WERI-Rb-1 (cell line): ENCODE measurements at regions not wholly inside any gene's neighbourhood (a gene's known extent, or its start where the extent isn't known, plus 50 kb on each side); places are given as distances from the start of the nearest gene placed in this dataset.

Source experiments
- DNase-seq: peaks from one replicate; pipeline ENCODE4 v3.0.0-alpha.2; 2020
- H3K27ac ChIP-seq: fragments of 250-450 bp; sonication (Bioruptor Pico); 2 replicates; pipeline ENCODE4 v1.5.1; 2020; ENCODE audit warnings: mild to moderate bottlenecking, moderate library complexity
- H3K27me3 ChIP-seq: fragments of 250-450 bp; sonication (Bioruptor Pico); 2 replicates; pipeline ENCODE4 v1.5.1; 2021; ENCODE audit warnings: mild to moderate bottlenecking, low read depth, moderate library complexity; ENCODE audit not compliant: insufficient read depth, severe bottlenecking
- H3K36me3 ChIP-seq: fragments of 250-450 bp; sonication (Bioruptor Pico); 2 replicates; pipeline ENCODE4 v1.5.1; 2020; ENCODE audit warnings: mild to moderate bottlenecking, moderate library complexity
- H3K4me3 ChIP-seq: 2 replicates; pipeline ENCODE4 v1.5.1; 2011; ENCODE audit warnings: low read depth, mild to moderate bottlenecking, control low read depth, low read length
- H3K9me3 ChIP-seq: fragments of 250-450 bp; sonication (Bioruptor Pico); 2 replicates; pipeline ENCODE4 v1.5.1; 2021; ENCODE audit warnings: mild to moderate bottlenecking, moderate library complexity; ENCODE audit not compliant: severe bottlenecking
- TF ChIP-seq, protein P1 (sequence below): IDR thresholded peaks from 2 replicates; pipeline ENCODE4 v1.5.1; 2011; ENCODE audit warnings: low read depth, mild to moderate bottlenecking, control low read depth, inconsistent platforms, low read length

DNA sequence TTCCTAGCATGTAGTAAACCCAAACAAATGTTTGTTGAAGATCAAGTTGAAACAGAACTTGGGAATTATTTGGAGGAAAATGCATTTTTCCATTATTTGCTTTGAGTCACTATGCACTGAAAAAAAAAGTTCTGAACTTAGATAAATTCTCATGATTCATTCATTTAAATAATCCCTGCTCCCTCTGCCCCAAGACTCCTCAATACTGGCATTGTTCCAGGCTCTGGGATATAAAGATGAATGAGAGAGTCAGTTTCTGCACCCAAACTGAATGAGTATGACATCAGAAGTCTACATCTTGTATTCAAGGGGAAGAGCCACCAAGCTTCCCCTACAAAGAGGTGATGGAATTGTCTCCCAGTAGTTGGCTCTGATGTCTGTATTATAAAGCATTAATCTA, 123.9 kb downstream of the SEC61B start:
- H3K9me3 ChIP-seq: peaks cover 8% of the 10 kb centered on the region
- TF ChIP-seq, protein P1, sequence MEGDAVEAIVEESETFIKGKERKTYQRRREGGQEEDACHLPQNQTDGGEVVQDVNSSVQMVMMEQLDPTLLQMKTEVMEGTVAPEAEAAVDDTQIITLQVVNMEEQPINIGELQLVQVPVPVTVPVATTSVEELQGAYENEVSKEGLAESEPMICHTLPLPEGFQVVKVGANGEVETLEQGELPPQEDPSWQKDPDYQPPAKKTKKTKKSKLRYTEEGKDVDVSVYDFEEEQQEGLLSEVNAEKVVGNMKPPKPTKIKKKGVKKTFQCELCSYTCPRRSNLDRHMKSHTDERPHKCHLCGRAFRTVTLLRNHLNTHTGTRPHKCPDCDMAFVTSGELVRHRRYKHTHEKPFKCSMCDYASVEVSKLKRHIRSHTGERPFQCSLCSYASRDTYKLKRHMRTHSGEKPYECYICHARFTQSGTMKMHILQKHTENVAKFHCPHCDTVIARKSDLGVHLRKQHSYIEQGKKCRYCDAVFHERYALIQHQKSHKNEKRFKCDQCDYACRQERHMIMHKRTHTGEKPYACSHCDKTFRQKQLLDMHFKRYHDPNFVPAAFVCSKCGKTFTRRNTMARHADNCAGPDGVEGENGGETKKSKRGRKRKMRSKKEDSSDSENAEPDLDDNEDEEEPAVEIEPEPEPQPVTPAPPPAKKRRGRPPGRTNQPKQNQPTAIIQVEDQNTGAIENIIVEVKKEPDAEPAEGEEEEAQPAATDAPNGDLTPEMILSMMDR: no peak

DNA sequence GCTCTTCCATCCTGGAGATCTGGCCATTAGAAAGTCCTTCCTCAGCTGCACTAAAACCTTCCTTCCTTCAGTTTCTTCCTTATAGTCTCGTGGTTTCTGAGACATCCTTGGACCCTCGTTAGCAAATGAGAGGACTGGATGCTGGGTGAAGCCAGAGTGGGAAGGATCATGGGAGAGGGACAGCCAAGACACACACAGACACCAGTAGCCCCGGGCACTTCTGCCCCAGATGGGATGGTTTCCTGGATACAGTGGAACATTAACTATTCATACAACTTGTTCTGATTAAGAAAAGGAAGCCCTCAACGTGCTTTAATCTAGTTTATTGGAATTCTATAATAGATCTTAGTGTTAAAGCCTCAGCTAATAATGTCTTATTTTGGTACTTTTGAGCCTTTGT, 125.5 kb downstream of the SEC61B start:
- no peak for DNase-seq
- Histone ChIP-seq H3K27ac (no peak overlapping the region), H3K27me3 (no peaks in the 10 kb centered on the region), H3K4me3 (no peak overlapping the region), H3K36me3 (no peaks in the 10 kb centered on the region), H3K9me3 (peaks cover 24% of the 10 kb centered on the region)
- TF ChIP-seq, protein P1: no peak

More for the DNA sequence above, 123.9 kb downstream of the SEC61B start:
- Histone ChIP-seq H3K27me3 (no peaks in the 10 kb centered on the region), H3K27ac (no peak overlapping the region), H3K4me3 (no peak overlapping the region), H3K36me3 (no peaks in the 10 kb centered on the region)
- no peak for DNase-seq

DNA sequence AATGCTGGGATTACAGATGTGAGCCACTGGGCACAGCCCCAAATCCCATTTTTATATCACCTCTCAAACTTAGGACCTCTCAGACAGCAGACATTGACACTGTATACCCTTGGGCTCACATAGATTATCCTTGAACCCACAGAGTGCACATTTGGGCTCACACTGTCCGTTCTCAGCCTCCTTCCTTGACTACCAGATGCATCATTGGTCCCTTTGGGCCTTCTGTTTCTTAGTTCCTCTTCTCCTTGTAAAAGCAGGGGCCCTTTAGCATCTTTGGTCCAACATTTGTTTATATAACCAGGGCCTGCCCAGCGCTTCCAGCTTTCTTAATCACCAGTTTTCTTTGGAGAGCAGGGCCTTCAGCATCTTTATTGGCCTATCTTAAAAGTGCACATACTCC, 126.2 kb downstream of the SEC61B start:
- DNase-seq: no peak
- Histone ChIP-seq H3K36me3 (no peaks in the 10 kb centered on the region), H3K27ac (no peak overlapping the region), H3K9me3 (peaks cover 24% of the 10 kb centered on the region), H3K27me3 (no peaks in the 10 kb centered on the region), H3K4me3 (no peak overlapping the region)
- TF ChIP-seq, protein P1: no peak

DNA sequence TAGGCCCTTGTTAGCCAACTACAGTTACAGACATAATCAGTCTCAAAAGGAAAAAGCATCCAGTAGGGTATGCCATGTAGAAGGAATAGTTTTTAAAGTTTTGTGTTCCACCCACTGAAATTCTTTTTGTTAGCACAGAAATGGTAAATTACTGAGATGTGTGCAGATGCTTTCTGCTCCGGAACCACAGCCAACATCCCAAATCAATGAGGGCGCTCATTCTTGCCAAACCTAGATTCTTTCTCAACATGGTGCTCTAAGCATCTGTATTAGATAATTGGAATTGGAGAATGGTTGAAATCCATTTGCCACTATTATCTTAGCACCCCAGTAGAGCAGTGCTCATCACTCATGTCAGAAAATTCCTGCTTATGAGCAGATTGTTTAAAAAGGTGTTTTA, 127.8 kb downstream of the SEC61B start:
- H3K36me3 ChIP-seq: no peaks in the 10 kb centered on the region
- no peak overlapping the region for H3K27ac ChIP-seq
- TF ChIP-seq, protein P1: no peak
- DNase-seq: no peak
- H3K4me3 ChIP-seq: no peak overlapping the region
- H3K9me3 ChIP-seq: peaks cover 24% of the 10 kb centered on the region
- H3K27me3 ChIP-seq: no peaks in the 10 kb centered on the region

DNA sequence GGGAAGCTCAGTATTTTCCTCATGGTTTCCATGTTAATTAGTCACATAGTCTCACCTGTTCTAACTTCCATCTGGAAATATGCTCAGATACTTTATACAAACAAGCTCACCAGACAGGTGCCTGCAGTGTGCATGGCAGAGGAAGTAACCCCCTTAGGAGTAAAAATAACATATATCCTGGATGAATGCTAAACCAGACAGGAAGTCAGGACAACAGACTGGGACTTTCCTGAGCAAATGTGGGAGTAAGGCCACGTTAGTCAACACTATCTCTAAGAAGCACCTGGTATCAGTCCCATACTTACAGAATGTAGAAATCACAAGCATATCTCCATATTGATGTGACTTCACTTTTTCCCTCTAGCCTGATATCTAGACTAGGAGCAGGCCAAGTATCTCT, 128.4 kb downstream of the SEC61B start:
- H3K36me3 ChIP-seq: no peaks in the 10 kb centered on the region
- no peak overlapping the region for H3K4me3 ChIP-seq
- H3K27ac ChIP-seq: no peak overlapping the region
- TF ChIP-seq, protein P1: no peak
- H3K27me3 ChIP-seq: no peaks in the 10 kb centered on the region
- H3K9me3 ChIP-seq: peaks cover 24% of the 10 kb centered on the region
- no peak for DNase-seq

DNA sequence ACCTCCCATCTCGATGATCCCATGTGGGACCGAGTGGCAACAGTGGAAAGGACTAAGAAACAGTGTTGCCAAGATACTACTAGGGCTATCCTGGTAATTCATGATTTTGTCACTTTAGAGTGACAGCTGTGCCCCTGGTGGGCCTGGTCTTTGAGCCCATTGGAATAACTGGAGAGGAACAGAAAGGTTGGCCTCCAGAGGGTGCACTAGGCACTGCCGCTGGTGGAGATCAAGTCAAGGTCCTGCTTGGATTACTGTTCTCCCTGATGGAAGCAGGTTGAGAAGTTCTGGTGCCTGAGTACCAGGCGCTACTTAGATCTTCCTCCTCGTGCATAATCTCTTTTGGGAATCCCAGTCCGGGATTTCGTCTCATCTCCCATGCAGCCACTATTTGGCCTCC, 129.6 kb downstream of the SEC61B start:
- Histone ChIP-seq H3K27me3 (no peaks in the 10 kb centered on the region), H3K36me3 (no peaks in the 10 kb centered on the region), H3K9me3 (peaks cover 24% of the 10 kb centered on the region), H3K4me3 (no peak overlapping the region), H3K27ac (no peak overlapping the region)
- TF ChIP-seq, protein P1: peak; percentile 13; the same call in 1 of the 2 replicates
- no peak for DNase-seq
